Activated B cell treated with CpG ODN at 0.5 μM for 24 hours (primary cell): ENCODE measurements at regions not wholly inside any gene's neighbourhood (a gene's known extent, or its start where the extent isn't known, plus 50 kb on each side); places are given as distances from the start of the nearest gene placed in this dataset.

Experiments
- ATAC-seq: fragments of 200-7000 bp; cut with Tn5 transposase; one replicate; pipeline ENCODE4 v1.10.0; 2021; ENCODE audit warnings: low read depth, mild to moderate bottlenecking, moderate library complexity
- CTCF ChIA-PET: fragments of 350-600 bp; sonication (Branson Sonifier 250); formaldehyde crosslinking; loops from one replicate; lab custom pipeline; 2021; ENCODE audit warnings: antibody characterized with exemption; lab: Charles Lee
- POLR2A ChIA-PET: fragments of 350-600 bp; sonication (Branson Sonifier 250); formaldehyde crosslinking; loops from one replicate; lab custom pipeline; 2021; ENCODE audit warnings: antibody characterized with exemption; lab: Charles Lee
- DNase-seq: peaks from one replicate; pipeline ENCODE4 v3.0.0; 2022
- H3K27ac Mint-ChIP-seq: one replicate; pipeline ENCODE4 v1.8.0; 2020; ENCODE audit warnings: mixed read lengths
- H3K27me3 Mint-ChIP-seq: one replicate; pipeline ENCODE4 v1.8.0; 2021; ENCODE audit warnings: mixed read lengths
- H3K36me3 Mint-ChIP-seq: one replicate; pipeline ENCODE4 v1.8.0; 2021; ENCODE audit warnings: low read depth, mixed read lengths
- H3K4me1 Mint-ChIP-seq: one replicate; pipeline ENCODE4 v1.8.0; 2021; ENCODE audit warnings: mixed read lengths
- H3K4me3 Mint-ChIP-seq: one replicate; pipeline ENCODE4 v1.8.0; 2020; ENCODE audit warnings: mild to moderate bottlenecking, mixed read lengths
- H3K9me3 Mint-ChIP-seq: one replicate; pipeline ENCODE4 v1.8.0; 2020; ENCODE audit warnings: mixed read lengths
- intact Hi-C: fragments of 100-400 bp; cut with micrococcal nuclease; formaldehyde crosslinking; loops from one replicate; pipeline ENCODE4 v1.15.1; 2024
- TF ChIP-seq, protein P1 (sequence below): fragments of 200-600 bp; IDR thresholded peaks from one replicate; pipeline ENCODE4 v1.8.0; 2022; ENCODE audit warnings: antibody characterized with exemption, mild to moderate bottlenecking

DNA sequence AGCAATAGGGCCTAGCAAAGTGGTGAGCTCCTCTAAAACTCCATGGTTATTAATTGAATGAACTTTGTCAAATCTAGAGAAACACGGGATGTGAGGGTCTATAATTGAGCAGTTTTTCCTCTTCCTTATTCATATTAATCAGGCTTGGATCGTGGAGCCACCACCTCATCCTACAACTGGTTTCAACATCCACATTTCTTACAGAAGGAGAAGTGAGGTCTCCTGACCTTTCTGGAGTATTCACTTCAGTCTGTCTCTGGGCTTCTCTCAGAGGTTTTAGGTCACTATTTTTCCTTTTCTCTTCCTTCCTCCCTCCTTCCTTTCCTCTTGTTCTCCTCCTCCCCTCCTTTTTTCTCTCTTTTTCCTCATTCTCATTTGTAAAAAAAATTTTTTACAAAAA lies 177.3 kb upstream of the ACTBL2 start:
- TF ChIP-seq, protein P1, sequence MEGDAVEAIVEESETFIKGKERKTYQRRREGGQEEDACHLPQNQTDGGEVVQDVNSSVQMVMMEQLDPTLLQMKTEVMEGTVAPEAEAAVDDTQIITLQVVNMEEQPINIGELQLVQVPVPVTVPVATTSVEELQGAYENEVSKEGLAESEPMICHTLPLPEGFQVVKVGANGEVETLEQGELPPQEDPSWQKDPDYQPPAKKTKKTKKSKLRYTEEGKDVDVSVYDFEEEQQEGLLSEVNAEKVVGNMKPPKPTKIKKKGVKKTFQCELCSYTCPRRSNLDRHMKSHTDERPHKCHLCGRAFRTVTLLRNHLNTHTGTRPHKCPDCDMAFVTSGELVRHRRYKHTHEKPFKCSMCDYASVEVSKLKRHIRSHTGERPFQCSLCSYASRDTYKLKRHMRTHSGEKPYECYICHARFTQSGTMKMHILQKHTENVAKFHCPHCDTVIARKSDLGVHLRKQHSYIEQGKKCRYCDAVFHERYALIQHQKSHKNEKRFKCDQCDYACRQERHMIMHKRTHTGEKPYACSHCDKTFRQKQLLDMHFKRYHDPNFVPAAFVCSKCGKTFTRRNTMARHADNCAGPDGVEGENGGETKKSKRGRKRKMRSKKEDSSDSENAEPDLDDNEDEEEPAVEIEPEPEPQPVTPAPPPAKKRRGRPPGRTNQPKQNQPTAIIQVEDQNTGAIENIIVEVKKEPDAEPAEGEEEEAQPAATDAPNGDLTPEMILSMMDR = no peak
- Mint-ChIP-seq H3K9me3 (no peaks in the 10 kb centered on the region), H3K27me3 (peaks cover 2% of the 10 kb centered on the region), H3K4me1 (no peaks in the 10 kb centered on the region), H3K27ac (no peak overlapping the region), H3K4me3 (no peak overlapping the region), H3K36me3 (no peaks in the 10 kb centered on the region)
- POLR2A ChIA-PET = no interaction called here
- no peak for ATAC-seq
- CTCF ChIA-PET = no interaction called here
- DNase-seq = no peak
- intact Hi-C loops = loop anchor here (10.0 kb wide), 1 partner anchor 365 kb away; no protein-coding TSS in a partner anchor

DNA sequence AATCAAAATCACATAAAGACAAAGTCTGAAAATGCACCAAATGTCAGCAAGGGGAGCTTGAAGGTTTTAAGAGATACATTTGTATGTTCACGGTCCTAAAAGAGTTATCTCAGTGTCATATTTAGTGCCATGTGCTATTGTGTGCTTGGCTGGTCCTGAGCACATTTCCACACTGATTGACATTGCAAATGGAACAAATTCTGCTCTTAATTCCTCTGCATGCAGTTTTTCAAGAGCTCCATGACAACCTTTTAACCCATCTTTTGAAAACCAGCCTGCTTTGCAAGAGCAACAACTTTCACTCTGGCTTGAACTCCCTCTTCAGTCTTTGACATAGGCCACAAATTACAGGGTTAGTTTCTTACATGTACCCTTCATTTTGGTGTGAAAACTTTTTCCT lies 175.4 kb upstream of the ACTBL2 start:
- Mint-ChIP-seq H3K27me3 (peaks cover 2% of the 10 kb centered on the region), H3K9me3 (no peaks in the 10 kb centered on the region), H3K4me3 (no peak overlapping the region), H3K27ac (no peak overlapping the region), H3K4me1 (no peaks in the 10 kb centered on the region), H3K36me3 (no peaks in the 10 kb centered on the region)
- ATAC-seq = no peak
- POLR2A ChIA-PET = no interaction called here
- no peak for DNase-seq
- CTCF ChIA-PET = interaction anchor here (1.8 kb wide), 1 partner anchor 8 kb away, joined by 7 read pairs; no protein-coding TSS in a partner anchor
- intact Hi-C loops = loop anchor here (10.0 kb wide), 1 partner anchor 363 kb away; no protein-coding TSS in a partner anchor
- TF ChIP-seq, protein P1 = no peak

DNA sequence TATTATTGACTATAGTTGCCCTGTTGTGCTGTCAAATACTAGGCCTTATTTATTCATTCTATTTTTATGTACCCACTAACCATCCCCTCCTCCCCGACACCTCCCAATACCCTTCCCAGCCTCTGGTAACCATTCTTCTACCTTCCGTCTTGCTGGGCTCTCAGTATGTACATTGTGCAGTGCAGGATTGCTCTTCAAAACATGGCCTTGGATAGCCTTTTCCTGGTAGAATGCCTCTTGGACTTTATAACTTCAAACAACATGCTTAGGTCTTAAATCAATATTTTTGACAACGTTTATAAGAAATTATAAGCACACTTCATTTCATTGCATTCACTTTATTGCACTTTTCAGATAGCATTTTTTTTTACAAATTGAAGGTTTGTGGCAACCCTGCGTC lies 172.6 kb upstream of the ACTBL2 start:
- Mint-ChIP-seq H3K4me1 (no peaks in the 10 kb centered on the region), H3K36me3 (no peaks in the 10 kb centered on the region), H3K4me3 (no peak overlapping the region), H3K27me3 (peaks cover 2% of the 10 kb centered on the region), H3K27ac (no peak overlapping the region), H3K9me3 (peaks cover under 1% of the 10 kb centered on the region)
- intact Hi-C loops = loop anchor here (10.0 kb wide), 1 partner anchor 360 kb away; no protein-coding TSS in a partner anchor
- CTCF ChIA-PET = no interaction called here
- ATAC-seq (no peak), DNase-seq (no peak)
- TF ChIP-seq, protein P1 = no peak
- POLR2A ChIA-PET = no interaction called here

DNA sequence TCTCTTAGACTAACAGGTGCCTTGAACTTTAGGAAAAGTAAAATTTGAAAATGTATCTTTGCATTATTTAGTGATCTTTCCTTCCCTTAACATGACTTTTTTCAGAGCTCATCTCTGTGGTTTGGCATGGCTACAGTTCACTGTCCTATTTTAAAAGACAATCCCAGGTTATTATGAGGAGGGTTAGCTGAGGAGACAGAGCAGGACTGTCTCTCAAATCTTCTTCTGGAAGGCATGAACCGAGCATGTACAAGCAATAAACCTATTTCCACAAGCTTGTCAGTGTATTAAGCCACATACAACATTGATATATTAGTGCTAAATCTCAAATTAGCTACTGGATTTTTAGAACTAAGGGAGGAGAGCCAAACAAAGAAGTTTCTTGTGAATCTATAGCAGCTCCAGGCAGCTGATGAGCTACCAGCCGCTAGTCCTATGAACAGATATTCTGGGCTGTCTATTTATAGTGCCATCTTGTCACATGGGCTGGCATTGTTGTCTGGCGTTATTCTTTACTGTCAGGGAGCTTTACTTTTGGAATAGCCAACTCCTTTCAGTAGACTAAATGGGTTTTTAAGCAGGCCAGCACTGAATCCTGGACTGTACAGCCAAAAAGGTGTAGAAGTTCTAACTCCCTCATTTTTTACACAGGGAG lies 171.2 kb upstream of the ACTBL2 start:
- intact Hi-C loops = loop anchor here (10.0 kb wide), 1 partner anchor 359 kb away; no protein-coding TSS in a partner anchor
- peaks cover 5% of the 10 kb centered on the region for H3K9me3 Mint-ChIP-seq
- CTCF ChIA-PET = no interaction called here
- no peaks in the 10 kb centered on the region for H3K36me3 Mint-ChIP-seq
- peaks cover 4% of the 10 kb centered on the region for H3K27me3 Mint-ChIP-seq
- no peak overlapping the region for H3K27ac Mint-ChIP-seq
- TF ChIP-seq, protein P1 = no peak
- ATAC-seq (no peak), DNase-seq (no peak)
- H3K4me3 Mint-ChIP-seq = no peak overlapping the region
- H3K4me1 Mint-ChIP-seq = no peaks in the 10 kb centered on the region
- POLR2A ChIA-PET = no interaction called here

DNA sequence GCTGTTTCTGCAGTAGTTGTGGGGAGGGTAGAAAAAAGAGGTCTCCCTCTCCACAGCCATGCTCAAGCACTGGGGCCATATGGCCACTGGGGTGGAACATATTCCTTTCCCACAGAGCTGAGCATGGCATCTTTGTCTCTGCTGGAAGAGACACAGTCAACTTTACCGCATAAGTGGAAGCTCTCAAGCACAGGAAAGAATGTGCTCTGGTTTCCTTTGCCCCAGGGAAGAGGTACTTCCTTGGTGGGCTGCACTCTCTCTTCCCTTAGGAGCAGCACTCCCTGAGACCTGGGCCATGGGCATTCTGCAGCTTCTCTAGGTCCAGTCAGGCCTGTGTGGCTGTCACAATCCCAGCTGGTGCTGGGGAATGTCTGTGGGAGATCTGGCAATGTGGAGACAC lies 168.5 kb upstream of the ACTBL2 start:
- no peak overlapping the region for H3K27ac Mint-ChIP-seq
- H3K4me1 Mint-ChIP-seq = no peaks in the 10 kb centered on the region
- intact Hi-C loops = loop anchor here (10.0 kb wide), 1 partner anchor 356 kb away; no protein-coding TSS in a partner anchor
- DNase-seq (no peak), ATAC-seq (no peak)
- H3K36me3 Mint-ChIP-seq = no peaks in the 10 kb centered on the region
- H3K9me3 Mint-ChIP-seq = peaks cover 5% of the 10 kb centered on the region
- ChIA-PET CTCF (interaction anchor here (1.3 to 2.1 kb wide), 5 partner anchors 11 to 812 kb away, joined by 3 to 23 read pairs (median 7); no protein-coding TSS in a partner anchor), POLR2A (no interaction called here)
- TF ChIP-seq, protein P1 = no peak
- peaks cover 4% of the 10 kb centered on the region for H3K27me3 Mint-ChIP-seq
- no peak overlapping the region for H3K4me3 Mint-ChIP-seq
